ENCODE measurements at regions not wholly inside any gene's neighbourhood (a gene's known extent, or its start where the extent isn't known, plus 50 kb on each side); places are given as distances from the start of the nearest gene placed in this dataset.

DNA sequence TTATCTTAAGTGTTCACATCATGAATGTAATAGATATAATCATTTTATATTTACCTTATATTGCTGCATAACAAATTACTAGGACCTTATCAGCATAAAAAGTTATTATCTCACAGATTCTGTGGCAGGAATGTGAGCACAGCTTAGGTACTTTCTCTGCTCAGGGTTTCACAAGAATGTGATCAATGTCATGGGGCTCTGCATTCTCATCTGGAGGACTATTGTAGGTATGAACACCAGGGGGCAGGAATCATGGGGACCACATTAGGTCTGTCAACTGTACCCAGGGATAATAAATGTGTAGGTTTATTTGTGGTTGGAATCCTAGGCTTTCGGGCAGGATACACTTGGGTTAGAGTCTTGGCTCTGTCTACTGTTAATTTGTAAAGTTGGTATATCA, 519.2 kb downstream of the ARAP2 start:
- Mint-ChIP-seq H3K27ac (no peak overlapping the region), H3K27me3 (ENCODE audit: low read depth) (no peaks in the 10 kb centered on the region), H3K9me3 (no peaks in the 10 kb centered on the region), H3K36me3 (ENCODE audit: low read depth) (no peaks in the 10 kb centered on the region), H3K4me1 (ENCODE audit: low read depth) (no peaks in the 10 kb centered on the region), H3K4me3 (no peak overlapping the region)
- intact Hi-C loops (cut with micrococcal nuclease) = loop anchor here (10.0 kb wide), 1 partner anchor 210 kb away; no protein-coding TSS in a partner anchor
- no peak for DNase-seq
- CTCF ChIA-PET = no interaction called here

GRCh38 chr4:35730414-35730813, 513.9 kb downstream of the ARAP2 start:
- Mint-ChIP-seq H3K36me3 (ENCODE audit: low read depth) (no peaks in the 10 kb centered on the region), H3K9me3 (no peaks in the 10 kb centered on the region), H3K27ac (no peak overlapping the region), H3K4me1 (ENCODE audit: low read depth) (no peaks in the 10 kb centered on the region), H3K27me3 (ENCODE audit: low read depth) (no peaks in the 10 kb centered on the region), H3K4me3 (no peak overlapping the region)
- no peak for DNase-seq
- CTCF ChIA-PET = no interaction called here
- intact Hi-C loops (cut with micrococcal nuclease) = no loop called here

GRCh38 chr4:35734381-35735098, 509.8 kb downstream of the ARAP2 start:
- Mint-ChIP-seq H3K4me1 (ENCODE audit: low read depth) (no peaks in the 10 kb centered on the region), H3K27ac (no peak overlapping the region), H3K9me3 (no peaks in the 10 kb centered on the region), H3K4me3 (no peak overlapping the region), H3K36me3 (ENCODE audit: low read depth) (no peaks in the 10 kb centered on the region), H3K27me3 (ENCODE audit: low read depth) (no peaks in the 10 kb centered on the region)
- intact Hi-C loops (cut with micrococcal nuclease) = no loop called here
- CTCF ChIA-PET = no interaction called here
- no peak for DNase-seq

- intact Hi-C loops (cut with micrococcal nuclease) = no loop called here
- Mint-ChIP-seq H3K27ac (no peak overlapping the region), H3K36me3 (ENCODE audit: low read depth) (no peaks in the 10 kb centered on the region), H3K27me3 (ENCODE audit: low read depth) (no peaks in the 10 kb centered on the region), H3K4me3 (no peak overlapping the region), H3K4me1 (ENCODE audit: low read depth) (no peaks in the 10 kb centered on the region), H3K9me3 (no peaks in the 10 kb centered on the region)
- CTCF ChIA-PET = no interaction called here
- no peak for DNase-seq
Measured at GRCh38 chr4:35739308-35739707, 505.0 kb downstream of the ARAP2 start.

DNA sequence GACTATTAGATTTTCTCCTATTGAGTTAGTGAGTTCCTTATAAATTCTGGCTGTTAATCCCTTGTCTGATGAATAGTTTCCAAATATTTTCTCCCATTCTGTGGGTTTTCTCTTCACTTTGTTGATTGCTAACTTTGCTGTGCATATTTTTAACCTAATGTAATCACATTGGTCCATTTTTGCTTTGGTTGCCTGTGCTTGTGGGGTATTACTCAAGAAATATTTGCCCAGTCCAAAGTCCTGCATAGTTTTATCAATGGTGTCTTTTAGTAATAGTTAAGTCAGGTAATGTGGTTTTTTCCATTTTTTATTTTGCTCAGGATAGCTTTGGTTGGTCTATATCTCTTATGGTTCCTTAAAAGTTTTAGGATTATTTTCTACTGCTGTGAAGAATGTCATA, 490.3 kb downstream of the ARAP2 start:
- H3K4me3 Mint-ChIP-seq = no peak overlapping the region
- intact Hi-C loops (cut with micrococcal nuclease) = no loop called here
- no peaks in the 10 kb centered on the region for H3K27me3 Mint-ChIP-seq (ENCODE audit: low read depth)
- DNase-seq = no peak
- H3K9me3 Mint-ChIP-seq = no peaks in the 10 kb centered on the region
- CTCF ChIA-PET = no interaction called here
- no peaks in the 10 kb centered on the region for H3K4me1 Mint-ChIP-seq (ENCODE audit: low read depth)
- H3K36me3 Mint-ChIP-seq (ENCODE audit: low read depth) = no peaks in the 10 kb centered on the region
- no peak overlapping the region for H3K27ac Mint-ChIP-seq

- CTCF ChIA-PET = no interaction called here
- no peak for DNase-seq
- H3K27me3 Mint-ChIP-seq (ENCODE audit: low read depth) = no peaks in the 10 kb centered on the region
- H3K9me3 Mint-ChIP-seq = no peaks in the 10 kb centered on the region
- no peak overlapping the region for H3K4me3 Mint-ChIP-seq
- H3K36me3 Mint-ChIP-seq (ENCODE audit: low read depth) = no peaks in the 10 kb centered on the region
- intact Hi-C loops (cut with micrococcal nuclease) = no loop called here
- H3K4me1 Mint-ChIP-seq (ENCODE audit: low read depth) = no peaks in the 10 kb centered on the region
- H3K27ac Mint-ChIP-seq = no peak overlapping the region
Measured at GRCh38 chr4:35757836-35758235, 486.5 kb downstream of the ARAP2 start.

- Mint-ChIP-seq H3K4me1 (ENCODE audit: low read depth) (no peaks in the 10 kb centered on the region), H3K4me3 (no peak overlapping the region), H3K27me3 (ENCODE audit: low read depth) (no peaks in the 10 kb centered on the region), H3K9me3 (no peaks in the 10 kb centered on the region), H3K27ac (no peak overlapping the region), H3K36me3 (ENCODE audit: low read depth) (no peaks in the 10 kb centered on the region)
- CTCF ChIA-PET = no interaction called here
- intact Hi-C loops (cut with micrococcal nuclease) = no loop called here
- DNase-seq = no peak
Measured at GRCh38 chr4:35760807-35761206, 483.5 kb downstream of the ARAP2 start.

- Mint-ChIP-seq H3K9me3 (no peaks in the 10 kb centered on the region), H3K4me3 (no peak overlapping the region), H3K36me3 (ENCODE audit: low read depth) (no peaks in the 10 kb centered on the region), H3K27me3 (ENCODE audit: low read depth) (no peaks in the 10 kb centered on the region), H3K4me1 (ENCODE audit: low read depth) (no peaks in the 10 kb centered on the region), H3K27ac (no peak overlapping the region)
- DNase-seq = no peak
- intact Hi-C loops (cut with micrococcal nuclease) = no loop called here
- CTCF ChIA-PET = no interaction called here
Measured at GRCh38 chr4:35771571-35771970, 472.7 kb downstream of the ARAP2 start.

DNA sequence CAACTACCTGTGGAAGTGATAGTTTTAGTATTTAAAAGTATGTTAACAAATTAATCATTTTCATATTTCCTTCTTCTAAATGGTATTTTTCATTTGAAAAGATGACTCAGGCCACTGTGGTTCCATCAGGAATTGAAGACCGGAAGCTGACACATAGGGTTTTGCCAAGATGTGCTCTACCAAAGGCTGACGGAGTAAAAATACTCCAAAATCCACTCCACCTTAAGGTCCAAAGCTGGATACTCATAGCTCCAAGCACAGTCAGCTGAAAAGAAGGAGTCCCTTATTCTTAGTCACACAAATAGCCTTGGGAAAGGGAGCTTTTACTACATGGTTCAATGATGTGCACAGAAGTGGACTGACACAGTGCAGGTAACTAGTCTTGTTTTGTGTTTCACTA, 472.0 kb downstream of the ARAP2 start:
- intact Hi-C loops (cut with micrococcal nuclease) = no loop called here

DNA sequence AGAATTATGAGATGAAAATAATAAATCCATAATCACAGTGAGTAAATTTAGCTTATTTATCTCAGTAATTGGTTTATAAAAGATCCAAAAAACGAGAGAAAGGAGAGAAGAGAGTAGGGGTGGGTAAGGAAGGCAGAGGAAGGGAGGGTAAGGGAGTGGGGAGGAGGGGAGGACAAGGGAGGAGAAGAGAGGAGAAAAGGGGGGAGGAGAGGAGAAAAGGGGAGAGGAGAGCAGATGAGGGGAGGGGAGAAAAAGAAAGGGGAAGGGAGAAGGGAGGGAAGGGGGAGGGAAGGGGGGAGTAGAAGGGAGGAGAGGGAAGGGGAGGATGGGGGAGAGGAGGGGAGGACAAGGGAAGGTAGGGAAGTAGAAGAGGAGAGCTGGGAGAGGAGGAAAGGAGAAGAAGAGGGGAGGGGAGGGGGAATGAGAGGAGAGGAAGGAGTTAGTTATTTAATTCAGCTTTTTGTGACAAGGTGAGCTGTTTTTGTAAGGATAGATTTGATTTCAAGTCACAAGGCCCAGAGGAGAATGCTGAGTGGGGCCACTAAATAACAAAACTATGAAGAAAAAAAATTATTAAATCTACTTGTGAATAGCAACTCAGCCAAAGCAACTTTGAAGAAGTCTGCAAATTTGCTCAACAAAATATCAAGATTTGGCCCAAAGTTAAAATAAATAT, 454.3 kb downstream of the ARAP2 start:
- Mint-ChIP-seq H3K27me3 (ENCODE audit: low read depth) (no peaks in the 10 kb centered on the region), H3K36me3 (ENCODE audit: low read depth) (no peaks in the 10 kb centered on the region), H3K4me3 (no peak overlapping the region), H3K9me3 (no peaks in the 10 kb centered on the region), H3K27ac (no peak overlapping the region), H3K4me1 (ENCODE audit: low read depth) (no peaks in the 10 kb centered on the region)
- CTCF ChIA-PET = no interaction called here
- no peak for DNase-seq
- intact Hi-C loops (cut with micrococcal nuclease) = no loop called here

More for the DNA sequence above, 472.0 kb downstream of the ARAP2 start:
- H3K27me3 Mint-ChIP-seq (ENCODE audit: low read depth) = no peaks in the 10 kb centered on the region
- H3K4me1 Mint-ChIP-seq (ENCODE audit: low read depth) = no peaks in the 10 kb centered on the region
- CTCF ChIA-PET = no interaction called here
- H3K9me3 Mint-ChIP-seq = no peaks in the 10 kb centered on the region
- H3K36me3 Mint-ChIP-seq (ENCODE audit: low read depth) = no peaks in the 10 kb centered on the region
- no peak for DNase-seq
- no peak overlapping the region for H3K27ac Mint-ChIP-seq
- H3K4me3 Mint-ChIP-seq = no peak overlapping the region

GRCh38 chr4:35793045-35793722, 451.1 kb downstream of the ARAP2 start:
- Mint-ChIP-seq H3K27me3 (ENCODE audit: low read depth) (no peaks in the 10 kb centered on the region), H3K9me3 (peaks cover 7% of the 10 kb centered on the region), H3K27ac (no peak overlapping the region), H3K36me3 (ENCODE audit: low read depth) (no peaks in the 10 kb centered on the region), H3K4me3 (no peak overlapping the region), H3K4me1 (ENCODE audit: low read depth) (no peaks in the 10 kb centered on the region)
- no peak for DNase-seq
- CTCF ChIA-PET = interaction anchor here (0.7 kb wide), 1 partner anchor 338 kb away, joined by 4 read pairs; no protein-coding TSS in a partner anchor
- intact Hi-C loops (cut with micrococcal nuclease) = no loop called here

DNA sequence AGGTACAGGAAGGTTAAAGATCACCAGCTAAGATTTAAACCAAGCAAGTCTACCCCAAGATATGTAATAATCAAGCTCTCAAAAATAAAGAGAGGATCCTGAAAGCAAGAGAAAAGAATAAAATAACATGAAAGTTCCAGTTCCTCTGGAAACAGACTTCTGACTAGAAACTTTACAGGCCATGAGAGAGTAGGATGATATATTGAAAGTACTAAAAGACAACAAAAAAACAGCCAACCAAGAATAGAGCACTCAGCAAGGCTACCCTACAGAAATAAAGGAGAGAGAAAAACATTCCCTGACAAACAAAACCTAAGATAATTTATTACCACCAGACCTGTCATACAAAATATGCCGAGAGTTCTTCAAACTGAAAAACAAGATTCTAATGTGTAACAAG, 450.5 kb downstream of the ARAP2 start:
- DNase-seq = no peak
- Mint-ChIP-seq H3K27me3 (ENCODE audit: low read depth) (no peaks in the 10 kb centered on the region), H3K4me1 (ENCODE audit: low read depth) (no peaks in the 10 kb centered on the region), H3K9me3 (peaks cover 7% of the 10 kb centered on the region), H3K36me3 (ENCODE audit: low read depth) (no peaks in the 10 kb centered on the region), H3K4me3 (no peak overlapping the region), H3K27ac (no peak overlapping the region)
- CTCF ChIA-PET = interaction anchor here (0.7 kb wide), 1 partner anchor 337 kb away, joined by 4 read pairs; no protein-coding TSS in a partner anchor
- intact Hi-C loops (cut with micrococcal nuclease) = no loop called here

- Mint-ChIP-seq H3K27ac (no peak overlapping the region), H3K4me3 (no peak overlapping the region), H3K9me3 (peaks cover 7% of the 10 kb centered on the region), H3K4me1 (ENCODE audit: low read depth) (no peaks in the 10 kb centered on the region), H3K27me3 (ENCODE audit: low read depth) (no peaks in the 10 kb centered on the region), H3K36me3 (ENCODE audit: low read depth) (no peaks in the 10 kb centered on the region)
- CTCF ChIA-PET = no interaction called here
- no peak for DNase-seq
- intact Hi-C loops (cut with micrococcal nuclease) = no loop called here
Measured at GRCh38 chr4:35800669-35801068, 443.6 kb downstream of the ARAP2 start.
